Ecto neural progenitor cell (in vitro differentiated cells): ENCODE measurements at regions not wholly inside any gene's neighbourhood (a gene's known extent, or its start where the extent isn't known, plus 50 kb on each side); places are given as distances from the start of the nearest gene placed in this dataset.
"Not testable (repeated sequence)": the region's sequence is repeated elsewhere in the genome, so short reads cannot be mapped to it uniquely, and the experiment has no call there.

Experiments used
- DNase-seq: peaks from one replicate; pipeline ENCODE4 v3.0.0-alpha.2; 2018; ENCODE audit warnings: low spot score

- DNase-seq: no peak
These were observed 1493.5 kb upstream of the DEFB115 start for GRCh38 chr20:29763821-29764511.

- DNase-seq: not testable (repeated sequence)
These were observed 1492.4 kb upstream of the DEFB115 start for GRCh38 chr20:29764922-29765610.

GRCh38 chr20:29778033-29778432 lies 1479.4 kb upstream of the DEFB115 start:
- not testable (repeated sequence) for DNase-seq

- DNase-seq: not testable (repeated sequence)
These were observed 1476.2 kb upstream of the DEFB115 start for GRCh38 chr20:29781217-29781616.

GRCh38 chr20:29781891-29782290 lies 1475.6 kb upstream of the DEFB115 start:
- DNase-seq: not testable (repeated sequence)

- DNase-seq: not testable (repeated sequence)
These were observed 1470.0 kb upstream of the DEFB115 start for GRCh38 chr20:29787456-29787855.

GRCh38 chr20:29790510-29790909 lies 1467.0 kb upstream of the DEFB115 start:
- no peak for DNase-seq

- not testable (repeated sequence) for DNase-seq
These were observed 1426.0 kb upstream of the DEFB115 start for GRCh38 chr20:29831508-29831907.

- not testable (repeated sequence) for DNase-seq
These were observed 1389.5 kb upstream of the DEFB115 start for GRCh38 chr20:29868014-29868413.

- not testable (repeated sequence) for DNase-seq
These were observed 1388.8 kb upstream of the DEFB115 start for GRCh38 chr20:29868688-29869087.

- not testable (repeated sequence) for DNase-seq
These were observed 1385.6 kb upstream of the DEFB115 start for GRCh38 chr20:29871816-29872215.

- peak; percentile 79 for DNase-seq
These were observed 1383.5 kb upstream of the DEFB115 start for GRCh38 chr20:29873946-29874345.

- no peak for DNase-seq
These were observed 1382.8 kb upstream of the DEFB115 start for GRCh38 chr20:29874476-29875202.

GRCh38 chr20:29875321-29876083 lies 1382.0 kb upstream of the DEFB115 start:
- DNase-seq: not testable (repeated sequence)

- not testable (repeated sequence) for DNase-seq
These were observed 1381.2 kb upstream of the DEFB115 start for GRCh38 chr20:29876084-29876910.

GRCh38 chr20:29876911-29877285 lies 1380.6 kb upstream of the DEFB115 start:
- no peak for DNase-seq

GRCh38 chr20:29877411-29878280 lies 1379.8 kb upstream of the DEFB115 start:
- not testable (repeated sequence) for DNase-seq

- DNase-seq: peak; percentile 46
These were observed 1379.2 kb upstream of the DEFB115 start for GRCh38 chr20:29878281-29878741.

GRCh38 chr20:29878777-29879442 lies 1378.6 kb upstream of the DEFB115 start:
- peak; percentile 47 for DNase-seq
